ENCODE measurements at regions not wholly inside any gene's neighbourhood (a gene's known extent, or its start where the extent isn't known, plus 50 kb on each side); places are given as distances from the start of the nearest gene placed in this dataset.

DNA sequence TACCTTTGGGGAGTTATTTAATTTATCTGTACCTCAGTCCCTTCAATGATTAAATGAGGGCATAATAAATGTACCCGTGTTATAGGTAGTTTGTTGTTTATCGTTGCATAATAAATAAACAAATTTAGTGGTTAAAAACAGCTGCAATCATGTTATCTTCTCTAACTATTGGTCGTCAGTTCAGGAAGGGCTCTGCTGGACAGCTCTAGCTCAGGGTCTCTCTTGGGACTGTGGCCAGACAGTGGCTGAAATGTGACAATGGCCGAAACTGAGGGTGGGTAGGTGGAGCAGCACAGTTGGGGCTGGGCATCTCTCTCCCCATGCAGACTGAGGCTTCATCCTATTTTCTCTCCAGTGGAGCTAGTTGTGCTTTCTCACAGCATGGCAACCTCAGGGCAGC is 632.1 kb upstream of the HS6ST1 start:
- no peaks in the 10 kb centered on the region for H3K27me3 ChIP-seq
- no peaks in the 10 kb centered on the region for H3K36me3 ChIP-seq (replicated peaks in 1 of 2; ENCODE audit: insufficient read depth in 1 of 2, low read depth in 2 of 2)
- no peak for DNase-seq
- no peak overlapping the region for H3K4me3 ChIP-seq
- TF ChIP-seq, protein P1, sequence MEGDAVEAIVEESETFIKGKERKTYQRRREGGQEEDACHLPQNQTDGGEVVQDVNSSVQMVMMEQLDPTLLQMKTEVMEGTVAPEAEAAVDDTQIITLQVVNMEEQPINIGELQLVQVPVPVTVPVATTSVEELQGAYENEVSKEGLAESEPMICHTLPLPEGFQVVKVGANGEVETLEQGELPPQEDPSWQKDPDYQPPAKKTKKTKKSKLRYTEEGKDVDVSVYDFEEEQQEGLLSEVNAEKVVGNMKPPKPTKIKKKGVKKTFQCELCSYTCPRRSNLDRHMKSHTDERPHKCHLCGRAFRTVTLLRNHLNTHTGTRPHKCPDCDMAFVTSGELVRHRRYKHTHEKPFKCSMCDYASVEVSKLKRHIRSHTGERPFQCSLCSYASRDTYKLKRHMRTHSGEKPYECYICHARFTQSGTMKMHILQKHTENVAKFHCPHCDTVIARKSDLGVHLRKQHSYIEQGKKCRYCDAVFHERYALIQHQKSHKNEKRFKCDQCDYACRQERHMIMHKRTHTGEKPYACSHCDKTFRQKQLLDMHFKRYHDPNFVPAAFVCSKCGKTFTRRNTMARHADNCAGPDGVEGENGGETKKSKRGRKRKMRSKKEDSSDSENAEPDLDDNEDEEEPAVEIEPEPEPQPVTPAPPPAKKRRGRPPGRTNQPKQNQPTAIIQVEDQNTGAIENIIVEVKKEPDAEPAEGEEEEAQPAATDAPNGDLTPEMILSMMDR (IDR thresholded peaks at IDR 0.05) = no peak
- no peak for TF ChIP-seq POLR2A (IDR thresholded peaks at IDR 0.05)
- no peaks in the 10 kb centered on the region for H3K9me3 ChIP-seq
- no peaks in the 10 kb centered on the region for H3K4me1 ChIP-seq
- 64 to 66% methylated on average over 4 of the region's 4 CpGs for WGBS, 2 donors
- no peak for ATAC-seq
- intact Hi-C loops (cut with DNase I) = no loop called here
- no peak overlapping the region for H3K27ac ChIP-seq

DNA sequence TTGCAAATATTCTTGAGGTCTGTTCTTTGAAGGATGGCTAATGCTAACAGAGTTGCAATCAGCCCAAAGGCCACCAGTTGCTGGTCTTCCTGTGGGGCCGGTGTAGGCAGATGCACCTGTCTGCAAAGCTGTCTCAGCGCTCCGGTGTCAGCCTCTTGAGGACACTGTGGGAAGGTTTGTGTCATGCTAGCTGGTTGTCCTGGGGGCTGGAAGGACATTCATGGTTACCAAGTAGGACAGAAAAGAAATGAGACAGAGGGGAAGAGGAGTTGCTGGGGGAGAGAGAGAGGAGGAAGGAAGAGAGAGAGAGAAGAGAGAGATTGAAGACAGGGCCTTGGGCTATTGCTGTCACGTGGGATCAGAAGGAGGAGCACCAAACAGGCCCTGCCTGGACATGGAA is 639.6 kb upstream of the HS6ST1 start:
- WGBS, 2 donors = 91 to 96% methylated on average over 4 of the region's 4 CpGs
- Histone ChIP-seq H3K27me3 (no peaks in the 10 kb centered on the region), H3K27ac (no peak overlapping the region), H3K4me1 (no peaks in the 10 kb centered on the region), H3K9me3 (no peaks in the 10 kb centered on the region), H3K36me3 (replicated peaks in 1 of 2; ENCODE audit: insufficient read depth in 1 of 2, low read depth in 2 of 2) (no peaks in the 10 kb centered on the region), H3K4me3 (no peak overlapping the region)
- no peak for DNase-seq
- TF ChIP-seq, protein P1 (IDR thresholded peaks at IDR 0.05) = no peak
- TF ChIP-seq POLR2A (IDR thresholded peaks at IDR 0.05) = no peak
- intact Hi-C loops (cut with DNase I) = no loop called here
- no peak for ATAC-seq

DNA sequence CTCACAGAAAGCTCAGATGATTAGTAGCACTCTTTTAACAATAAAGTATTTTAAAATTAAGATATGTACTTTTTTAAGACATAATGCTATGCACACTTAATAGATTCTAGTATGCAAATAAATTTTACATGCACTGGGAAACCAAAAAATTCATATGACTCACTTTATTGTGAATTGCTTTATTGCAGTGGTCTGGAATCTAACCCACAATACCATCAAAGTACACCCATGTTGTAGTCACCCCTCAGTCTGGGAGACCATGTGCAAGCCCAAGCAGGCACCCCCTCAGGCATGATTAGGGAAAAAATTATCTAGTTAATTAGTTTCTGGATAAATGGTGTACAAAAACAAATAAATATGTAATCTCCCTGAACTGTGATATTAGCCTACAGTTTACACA is 649.0 kb upstream of the HS6ST1 start:
- TF ChIP-seq, protein P1 (IDR thresholded peaks at IDR 0.05) = no peak
- TF ChIP-seq POLR2A (IDR thresholded peaks at IDR 0.05) = no peak
- Histone ChIP-seq H3K27ac (no peak overlapping the region), H3K9me3 (no peaks in the 10 kb centered on the region), H3K36me3 (replicated peaks in 1 of 2; ENCODE audit: insufficient read depth in 1 of 2, low read depth in 2 of 2) (no peaks in the 10 kb centered on the region), H3K27me3 (no peaks in the 10 kb centered on the region), H3K4me3 (no peak overlapping the region), H3K4me1 (no peaks in the 10 kb centered on the region)
- intact Hi-C loops (cut with DNase I) = no loop called here
- no peak for DNase-seq
- ATAC-seq = no peak

DNA sequence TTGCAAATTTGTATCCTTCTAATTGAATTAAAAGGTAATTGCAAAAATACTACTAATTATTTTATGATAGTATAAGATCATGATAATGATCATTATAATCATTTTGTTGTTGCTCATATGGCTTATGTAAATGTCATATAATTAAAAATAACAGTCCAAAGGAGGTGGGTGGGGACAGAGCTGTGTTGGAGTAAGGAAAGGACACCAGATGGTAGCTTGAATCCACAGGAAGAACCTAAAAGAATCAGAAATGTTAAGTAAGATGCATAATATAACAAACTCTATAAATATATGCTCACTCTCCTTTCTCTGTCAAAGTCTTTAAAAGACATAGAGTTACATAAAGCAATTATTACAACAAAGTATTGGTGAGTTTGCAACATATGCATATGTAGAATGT is 650.7 kb upstream of the HS6ST1 start:
- H3K27me3 ChIP-seq = no peaks in the 10 kb centered on the region
- H3K4me1 ChIP-seq = no peaks in the 10 kb centered on the region
- DNase-seq = no peak
- intact Hi-C loops (cut with DNase I) = no loop called here
- H3K27ac ChIP-seq = no peak overlapping the region
- H3K9me3 ChIP-seq = no peaks in the 10 kb centered on the region
- no peak for TF ChIP-seq POLR2A (IDR thresholded peaks at IDR 0.05)
- TF ChIP-seq, protein P1 (IDR thresholded peaks at IDR 0.05) = no peak
- no peak for ATAC-seq
- H3K4me3 ChIP-seq = no peak overlapping the region
- H3K36me3 ChIP-seq (replicated peaks in 1 of 2; ENCODE audit: insufficient read depth in 1 of 2, low read depth in 2 of 2) = no peaks in the 10 kb centered on the region

DNA sequence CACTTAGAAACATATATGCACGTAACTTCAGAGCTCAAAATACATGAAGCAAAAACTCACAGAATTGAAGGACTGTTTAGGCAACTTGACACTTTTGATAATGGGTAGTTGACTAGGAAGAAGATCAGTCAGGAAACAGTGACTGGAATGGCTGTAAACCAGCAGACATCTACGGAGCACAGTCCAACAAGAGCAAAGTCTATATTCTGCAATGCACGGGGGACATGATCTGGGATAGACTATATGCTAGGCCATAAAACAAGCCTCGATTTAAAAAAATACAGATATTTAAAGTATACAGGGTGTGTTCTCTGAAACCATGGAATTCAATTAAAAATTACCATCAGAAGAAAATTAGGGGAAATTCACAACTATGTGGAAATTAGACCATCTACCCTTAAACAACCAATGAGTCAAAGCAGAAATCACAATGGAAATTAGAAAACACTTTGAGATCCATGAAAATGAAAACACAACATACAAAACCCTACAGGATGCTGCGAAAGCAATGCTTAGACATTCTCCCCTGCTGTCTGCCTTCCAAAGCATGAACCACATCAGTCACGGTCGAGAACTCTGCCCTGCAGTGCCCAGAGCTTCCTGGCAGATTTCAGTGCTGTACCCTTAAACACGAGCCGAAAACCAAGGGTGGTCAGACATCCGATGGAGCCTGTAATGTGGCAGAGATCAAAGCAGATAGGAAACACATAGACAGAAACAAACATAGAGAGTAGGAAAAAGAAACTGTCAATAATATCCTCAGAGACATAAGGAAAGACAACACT is 651.9 kb upstream of the HS6ST1 start:
- no peak for DNase-seq
- no peaks in the 10 kb centered on the region for H3K36me3 ChIP-seq (replicated peaks in 1 of 2; ENCODE audit: insufficient read depth in 1 of 2, low read depth in 2 of 2)
- H3K27ac ChIP-seq = no peak overlapping the region
- no peaks in the 10 kb centered on the region for H3K4me1 ChIP-seq
- TF ChIP-seq, protein P1 (IDR thresholded peaks at IDR 0.05) = no peak
- no peaks in the 10 kb centered on the region for H3K9me3 ChIP-seq
- no peak overlapping the region for H3K4me3 ChIP-seq
- H3K27me3 ChIP-seq = no peaks in the 10 kb centered on the region
- no peak for ATAC-seq
- intact Hi-C loops (cut with DNase I) = no loop called here
- WGBS, 2 donors = 70 to 71% methylated on average over 10 of the region's 10 CpGs
